B cell (primary cell): ENCODE measurements at regions not wholly inside any gene's neighbourhood (a gene's known extent, or its start where the extent isn't known, plus 50 kb on each side); places are given as distances from the start of the nearest gene placed in this dataset.

ENCODE experiments used
- ATAC-seq: fragments of 200-7000 bp; cut with Tn5 transposase; one replicate; pipeline ENCODE4 v1.10.0; 2021; ENCODE audit warnings: low read depth, mild to moderate bottlenecking, moderate number of reproducible peaks, moderate library complexity
- CTCF ChIA-PET: fragments of 350-600 bp; sonication (Branson Sonifier 250); formaldehyde crosslinking; loops from one replicate; lab custom pipeline; 2021; ENCODE audit warnings: antibody characterized with exemption, inconsistent platforms; lab: Charles Lee
- POLR2A ChIA-PET: fragments of 350-600 bp; sonication (Branson Sonifier 250); formaldehyde crosslinking; loops from one replicate; lab custom pipeline; 2021; ENCODE audit warnings: antibody characterized with exemption; lab: Charles Lee
- DNase-seq: peaks from one replicate; pipeline ENCODE4 v3.0.0; 2013
- H2AFZ ChIP-seq: 2 replicates; pipeline ENCODE4 v1.6.1; 2012; ENCODE audit warnings: mild to moderate bottlenecking, low read depth, low read length; ENCODE audit not compliant: insufficient read depth, poor library complexity, severe bottlenecking
- H3K27ac ChIP-seq, 2 donors: 1 replicate in 1 of 2; 2 replicates in 1 of 2; pipeline ENCODE4 v1.5.1; 2012 to 2013; ENCODE audit warnings: low read length in 2 of 2, mild to moderate bottlenecking in 2 of 2, moderate library complexity in 1 of 2
- H3K27me3 ChIP-seq, 4 experiments: fragments of 200-600 bp in 1 of 4; sonication (generic) in 1 of 4; replicated peaks in 1 of 4; 1 replicate in 2 of 4; 2 replicates in 2 of 4; pipeline versions ENCODE4 v1.6.1 to v1.7.0; 2013 to 2016; ENCODE audit warnings: low read length in 3 of 4, mild to moderate bottlenecking in 2 of 4, mixed read lengths in 1 of 4, moderate library complexity in 1 of 4; ENCODE audit not compliant: insufficient read depth in 4 of 4, control insufficient read depth in 3 of 4; ENCODE audit errors: control extremely low read depth in 1 of 4
- H3K36me3 ChIP-seq, 2 experiments: replicated peaks in 1 of 2; 1 replicate in 1 of 2; 2 replicates in 1 of 2; pipeline versions ENCODE4 v1.6.1 to v1.7.1; 2013; ENCODE audit warnings: low read length in 1 of 2; ENCODE audit not compliant: insufficient read depth in 2 of 2, control insufficient read depth in 1 of 2; ENCODE audit errors: control extremely low read depth in 1 of 2, extremely low read depth in 1 of 2
- H3K4me1 ChIP-seq, 2 donors: fragments of 200-600 bp in 1 of 2; sonication (generic) in 1 of 2; 1 replicate in 1 of 2; 2 replicates in 1 of 2; pipeline versions ENCODE4 v1.5.1 to v1.6.1; 2013 to 2017; ENCODE audit warnings: low read length in 2 of 2; ENCODE audit not compliant: control insufficient read depth in 2 of 2, insufficient read depth in 2 of 2
- H3K4me2 ChIP-seq: replicated peaks from 2 replicates; pipeline ENCODE3; 2012; ENCODE audit warnings: mild to moderate bottlenecking, low read depth, low read length; ENCODE audit not compliant: poor library complexity, severe bottlenecking
- H3K4me3 ChIP-seq, 5 experiments: fragments of 200-600 bp in 1 of 5; sonication (generic) in 1 of 5; 1 replicate in 3 of 5; 2 replicates in 2 of 5; pipeline versions ENCODE4 v1.5.1 to v1.7.0; 2011 to 2016; ENCODE audit warnings: low read length in 4 of 5, mild to moderate bottlenecking in 4 of 5, low read depth in 2 of 5, control low read depth in 1 of 5, moderate library complexity in 1 of 5; ENCODE audit not compliant: insufficient read depth in 1 of 5; ENCODE audit errors: control extremely low read depth in 1 of 5, extremely low read depth in 1 of 5
- H3K79me2 ChIP-seq: fragments of 200-600 bp; sonication (generic); one replicate; pipeline ENCODE4 v1.6.0; 2016; ENCODE audit warnings: low read length; ENCODE audit not compliant: control insufficient read depth, insufficient read depth
- H3K9ac ChIP-seq: fragments of 200-600 bp; sonication (generic); 2 replicates; pipeline ENCODE4 v1.6.1; 2017; ENCODE audit warnings: mild to moderate bottlenecking, low read length, moderate library complexity
- H3K9me3 ChIP-seq, 3 donors: one replicate each; pipeline versions ENCODE4 v1.6.1 to v1.7.1; 2013; ENCODE audit warnings: low read length in 2 of 3; ENCODE audit not compliant: control insufficient read depth in 2 of 3, insufficient read depth in 1 of 3; ENCODE audit errors: control extremely low read depth in 1 of 3
- H4K20me1 ChIP-seq: 2 replicates; pipeline ENCODE4 v1.6.0; 2012; ENCODE audit warnings: mild to moderate bottlenecking, low read length; ENCODE audit not compliant: insufficient read depth, control insufficient read depth, poor library complexity, severe bottlenecking
- H3K27ac Mint-ChIP-seq: one replicate; pipeline ENCODE4 v1.8.0; 2021; ENCODE audit warnings: mixed read lengths
- H3K27me3 Mint-ChIP-seq: one replicate; pipeline ENCODE4 v1.8.0; 2021; ENCODE audit warnings: mixed read lengths
- H3K4me1 Mint-ChIP-seq: one replicate; pipeline ENCODE4 v1.8.0; 2021; ENCODE audit warnings: mixed read lengths
- H3K4me3 Mint-ChIP-seq: one replicate; pipeline ENCODE4 v1.8.0; 2021; ENCODE audit warnings: mixed read lengths
- H3K9me3 Mint-ChIP-seq: one replicate; pipeline ENCODE4 v1.8.0; 2022; ENCODE audit warnings: mixed read lengths; ENCODE audit not compliant: insufficient read depth
- EZH2 ChIP-seq: IDR thresholded peaks from 2 replicates; pipeline ENCODE4 v1.6.1; 2012; ENCODE audit warnings: borderline replicate concordance, low read depth, mild to moderate bottlenecking, moderate library complexity, low read length; ENCODE audit not compliant: insufficient read depth, poor library complexity, severe bottlenecking
- WGBS: methylation state at CpG from one replicate; pipeline ENCODE4 v1.1.5; 2013; ENCODE audit warnings: missing lambda C conversion rate; ENCODE audit not compliant: insufficient coverage; 5-methylcytosine and 5-hydroxymethylcytosine counted together
- intact Hi-C: fragments of 100-400 bp; cut with micrococcal nuclease; formaldehyde crosslinking; loops from one replicate; pipeline ENCODE4 v1.10.0; 2022
- TF ChIP-seq, protein P1 (sequence below): fragments of 200-600 bp; IDR thresholded peaks from one replicate; pipeline ENCODE4 v1.8.0; 2022; ENCODE audit warnings: antibody characterized with exemption, mild to moderate bottlenecking

DNA sequence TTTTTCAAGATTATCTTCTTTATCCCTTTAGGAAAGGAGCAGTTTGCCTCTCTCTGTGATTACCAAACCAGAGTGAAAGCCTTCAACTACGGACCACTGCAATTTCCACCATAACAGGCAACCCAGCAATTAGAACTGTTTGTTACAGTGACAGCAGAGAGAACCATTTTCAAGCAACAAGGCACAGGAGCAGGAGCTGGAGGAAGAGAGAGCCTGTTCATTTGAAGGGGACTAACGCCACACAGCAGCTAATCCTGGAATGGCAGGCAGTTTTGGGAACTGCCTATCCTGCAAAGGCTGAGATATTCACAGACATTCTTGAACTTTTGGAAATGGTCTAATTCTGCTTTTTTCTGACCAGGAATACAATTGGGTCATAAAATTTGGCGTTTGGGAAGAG, 1541.9 kb upstream of the PIK3C3 start:
- CTCF ChIA-PET: no interaction called here
- H3K9me3 Mint-ChIP-seq: peaks cover 2% of the 10 kb centered on the region
- WGBS: no CpG with 5 or more reads among the region's 3 CpGs
- Histone ChIP-seq H3K9ac (no peak overlapping the region), H3K79me2 (no peaks in the 10 kb centered on the region), H2AFZ (no peak overlapping the region), H3K36me3 (no peaks in the 10 kb centered on the region), H3K27ac (no peak overlapping the region), H4K20me1 (no peaks in the 10 kb centered on the region), H3K4me2 (no peak overlapping the region), H3K4me1 (no peaks in the 10 kb centered on the region), H3K27me3 (no peaks in the 10 kb centered on the region), H3K9me3 (no peaks in the 10 kb centered on the region), H3K4me3 (no peak overlapping the region)
- H3K4me1 Mint-ChIP-seq: no peaks in the 10 kb centered on the region
- POLR2A ChIA-PET: no interaction called here
- H3K4me3 Mint-ChIP-seq: no peak overlapping the region
- no peaks in the 10 kb centered on the region for H3K27me3 Mint-ChIP-seq
- ATAC-seq (no peak), DNase-seq (no peak)
- intact Hi-C loops: no loop called here
- no peak overlapping the region for H3K27ac Mint-ChIP-seq
- TF ChIP-seq, protein P1, sequence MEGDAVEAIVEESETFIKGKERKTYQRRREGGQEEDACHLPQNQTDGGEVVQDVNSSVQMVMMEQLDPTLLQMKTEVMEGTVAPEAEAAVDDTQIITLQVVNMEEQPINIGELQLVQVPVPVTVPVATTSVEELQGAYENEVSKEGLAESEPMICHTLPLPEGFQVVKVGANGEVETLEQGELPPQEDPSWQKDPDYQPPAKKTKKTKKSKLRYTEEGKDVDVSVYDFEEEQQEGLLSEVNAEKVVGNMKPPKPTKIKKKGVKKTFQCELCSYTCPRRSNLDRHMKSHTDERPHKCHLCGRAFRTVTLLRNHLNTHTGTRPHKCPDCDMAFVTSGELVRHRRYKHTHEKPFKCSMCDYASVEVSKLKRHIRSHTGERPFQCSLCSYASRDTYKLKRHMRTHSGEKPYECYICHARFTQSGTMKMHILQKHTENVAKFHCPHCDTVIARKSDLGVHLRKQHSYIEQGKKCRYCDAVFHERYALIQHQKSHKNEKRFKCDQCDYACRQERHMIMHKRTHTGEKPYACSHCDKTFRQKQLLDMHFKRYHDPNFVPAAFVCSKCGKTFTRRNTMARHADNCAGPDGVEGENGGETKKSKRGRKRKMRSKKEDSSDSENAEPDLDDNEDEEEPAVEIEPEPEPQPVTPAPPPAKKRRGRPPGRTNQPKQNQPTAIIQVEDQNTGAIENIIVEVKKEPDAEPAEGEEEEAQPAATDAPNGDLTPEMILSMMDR: no peak
- no peak for TF ChIP-seq EZH2

DNA sequence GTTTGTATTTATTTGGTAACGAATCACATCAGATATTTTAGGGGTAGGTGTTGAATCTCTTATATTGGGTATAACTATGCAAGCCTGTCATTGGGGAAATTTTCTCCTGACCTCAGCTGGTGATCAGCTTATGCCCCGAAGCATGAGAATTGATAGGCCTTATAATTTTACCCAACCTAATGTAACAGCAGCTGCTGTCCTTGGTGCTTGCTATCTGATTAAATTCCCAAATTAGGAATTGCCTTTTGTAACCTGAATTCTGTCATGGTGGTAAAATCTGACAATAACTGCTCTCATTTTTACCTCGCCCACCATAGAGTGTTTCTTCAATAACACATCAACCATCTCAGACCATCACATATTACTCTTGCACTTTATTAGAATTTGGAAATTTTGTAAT, 1542.6 kb upstream of the PIK3C3 start:
- Histone ChIP-seq H3K9me3 (no peaks in the 10 kb centered on the region), H3K27me3 (no peaks in the 10 kb centered on the region), H4K20me1 (no peaks in the 10 kb centered on the region), H3K36me3 (no peaks in the 10 kb centered on the region), H3K79me2 (no peaks in the 10 kb centered on the region), H3K4me2 (no peak overlapping the region), H3K4me3 (no peak overlapping the region), H2AFZ (no peak overlapping the region), H3K9ac (no peak overlapping the region), H3K27ac (no peak overlapping the region), H3K4me1 (no peaks in the 10 kb centered on the region)
- ATAC-seq (no peak), DNase-seq (no peak)
- ChIA-PET CTCF (no interaction called here), POLR2A (no interaction called here)
- Mint-ChIP-seq H3K27ac (no peak overlapping the region), H3K27me3 (no peaks in the 10 kb centered on the region), H3K4me1 (no peaks in the 10 kb centered on the region), H3K9me3 (peaks cover 5% of the 10 kb centered on the region), H3K4me3 (no peak overlapping the region)
- intact Hi-C loops: no loop called here
- TF ChIP-seq, protein P1: no peak
- TF ChIP-seq EZH2: no peak
- WGBS: 100% methylated on average over 1 of the region's 3 CpGs
